ENCODE measurements at regions not wholly inside any gene's neighbourhood (a gene's known extent, or its start where the extent isn't known, plus 50 kb on each side); places are given as distances from the start of the nearest gene placed in this dataset.
"Not testable (repeated sequence)": the region's sequence is repeated elsewhere in the genome, so short reads cannot be mapped to it uniquely, and the experiment has no call there.

DNA sequence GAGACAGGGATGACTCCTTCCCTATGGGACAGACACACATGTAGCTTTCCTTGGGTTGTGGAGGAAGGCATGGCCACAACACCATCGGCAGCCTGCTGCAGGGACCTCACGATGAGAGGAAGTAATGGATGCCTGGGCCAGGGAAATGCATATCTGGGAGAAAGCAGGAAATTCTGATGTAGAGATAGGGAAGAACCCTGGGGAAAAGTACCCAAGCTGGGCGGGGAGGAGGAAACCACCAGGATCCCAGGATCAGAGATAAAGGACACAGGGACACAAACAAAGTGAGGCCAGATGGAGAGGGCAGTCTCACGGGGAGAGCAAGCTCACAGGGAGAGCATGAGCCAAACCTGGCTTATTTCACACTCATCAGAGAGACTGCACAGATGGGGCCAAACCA, 294.7 kb upstream of the TEKT4 start:
- not testable (repeated sequence) for H3K27ac ChIP-seq, H3K4me3 ChIP-seq, H3K36me3 ChIP-seq, ATAC-seq, H3K27me3 ChIP-seq, H3K4me1 ChIP-seq, H3K9me3 ChIP-seq
- WGBS, 2 donors (ENCODE audit: low coverage in 1 of 2), result 37 to 40% methylated on average over 1 to 3 of the region's 4 CpGs

DNA sequence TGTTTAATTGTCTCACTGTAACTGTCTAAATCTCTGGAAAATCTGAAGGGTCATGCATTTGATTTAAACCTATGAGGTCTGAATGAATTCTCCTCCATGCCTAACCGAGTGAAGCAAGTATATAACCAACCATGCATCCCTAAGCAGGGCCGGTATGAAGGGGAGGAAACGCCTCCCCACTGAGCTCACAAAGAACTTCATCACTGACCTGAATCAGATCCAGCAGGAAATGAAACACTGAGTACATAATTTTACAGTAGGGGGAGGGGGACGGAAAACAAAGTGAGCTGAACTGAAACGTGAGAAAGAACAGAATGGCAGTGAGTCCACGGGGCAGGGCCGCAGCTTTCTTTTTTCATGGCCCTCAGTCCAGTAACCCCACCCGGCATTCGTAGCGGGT, 294.1 kb upstream of the TEKT4 start:
- not testable (repeated sequence) for H3K4me3 ChIP-seq, H3K36me3 ChIP-seq, H3K27me3 ChIP-seq, ATAC-seq, H3K4me1 ChIP-seq, H3K27ac ChIP-seq, H3K9me3 ChIP-seq
- WGBS, 2 donors (ENCODE audit: low coverage in 1 of 2), result 64% methylated on average over 6 of the region's 10 CpGs; no CpG with 5 or more reads in 1 of the 2 donors

DNA sequence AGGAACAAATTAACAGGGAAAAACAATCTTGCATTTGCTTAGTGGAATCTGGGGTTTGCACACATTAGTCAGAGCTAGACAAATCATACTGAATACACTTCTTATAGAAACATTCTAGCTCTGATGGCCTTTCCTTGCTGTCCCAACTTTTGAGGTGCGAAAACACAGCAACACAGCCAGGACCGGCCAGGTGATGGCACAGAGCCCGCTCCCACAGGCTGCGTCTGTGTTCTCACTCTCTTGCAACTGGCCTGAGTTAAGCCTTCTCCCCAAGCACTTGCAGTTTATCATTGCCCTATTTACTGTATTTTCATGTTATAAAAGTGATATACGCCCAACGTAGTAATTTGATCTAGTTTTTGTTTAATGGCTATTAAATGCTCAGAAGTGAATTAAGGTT, 292.0 kb upstream of the TEKT4 start:
- not testable (repeated sequence) for ATAC-seq, H3K9me3 ChIP-seq, H3K4me3 ChIP-seq, H3K27ac ChIP-seq, H3K27me3 ChIP-seq, H3K4me1 ChIP-seq, H3K36me3 ChIP-seq
- 81 to 92% methylated on average over 2 to 6 of the region's 6 CpGs for WGBS, 2 donors (ENCODE audit: low coverage in 1 of 2)

DNA sequence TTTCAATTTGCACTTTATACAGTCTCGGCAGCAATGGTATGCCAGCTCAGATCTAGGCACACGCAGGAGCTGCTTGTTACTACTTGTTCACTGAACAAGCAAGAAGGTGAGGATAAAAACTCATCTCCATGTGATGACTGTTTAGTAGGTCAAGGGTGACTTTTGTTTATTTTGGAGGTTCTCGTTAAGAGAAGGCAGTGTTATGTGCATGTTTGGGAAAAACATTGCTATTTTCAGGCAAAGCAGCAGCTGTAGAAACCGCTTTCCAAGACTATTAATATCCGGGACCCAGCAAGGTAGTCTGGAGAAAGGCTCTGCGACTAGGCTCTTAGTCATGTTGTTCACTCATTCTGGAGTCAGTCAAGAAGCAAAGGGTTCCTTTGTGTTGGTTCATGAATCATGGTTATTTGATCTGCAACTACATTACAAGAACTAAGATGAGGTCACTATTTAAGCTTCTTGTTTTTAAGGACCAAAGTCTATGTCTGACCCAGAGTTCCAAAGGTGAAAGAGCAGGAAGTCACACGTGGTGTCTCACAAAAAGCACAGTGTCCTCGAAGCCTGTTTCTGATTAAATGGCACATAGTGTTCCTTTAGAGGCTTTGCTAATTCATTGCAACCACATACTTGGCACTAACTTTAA, 288.0 kb upstream of the TEKT4 start:
- not testable (repeated sequence) for H3K27ac ChIP-seq, H3K4me3 ChIP-seq, H3K9me3 ChIP-seq, ATAC-seq, H3K4me1 ChIP-seq, H3K27me3 ChIP-seq, H3K36me3 ChIP-seq
- WGBS, 2 donors (ENCODE audit: low coverage in 1 of 2), result 53 to 61% methylated on average over 2 to 6 of the region's 8 CpGs

DNA sequence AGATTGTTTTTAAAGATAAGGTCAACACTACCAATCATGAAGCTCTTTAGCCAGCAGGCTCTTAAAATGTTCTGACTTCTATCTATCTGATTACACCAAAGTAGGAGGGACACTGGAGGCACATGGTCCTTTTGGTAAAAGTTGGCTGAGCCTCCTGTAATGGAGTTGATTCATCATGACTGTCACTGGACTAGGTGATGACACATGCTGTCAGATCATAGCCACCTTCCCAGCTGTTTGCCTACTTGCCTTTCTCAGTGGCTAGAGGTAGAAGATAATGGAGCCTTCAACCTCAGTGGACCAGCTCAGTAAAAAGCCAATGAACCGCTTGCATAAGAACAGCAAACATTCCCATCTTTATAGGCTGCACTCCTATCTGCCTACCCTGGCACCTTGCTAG, 286.7 kb upstream of the TEKT4 start:
- ATAC-seq, H3K36me3 ChIP-seq, H3K27ac ChIP-seq, H3K4me1 ChIP-seq, H3K9me3 ChIP-seq, H3K27me3 ChIP-seq, H3K4me3 ChIP-seq: not testable (repeated sequence)
- no CpG with 5 or more reads among the region's 1 CpG for WGBS, 2 donors (ENCODE audit: low coverage in 1 of 2)

DNA sequence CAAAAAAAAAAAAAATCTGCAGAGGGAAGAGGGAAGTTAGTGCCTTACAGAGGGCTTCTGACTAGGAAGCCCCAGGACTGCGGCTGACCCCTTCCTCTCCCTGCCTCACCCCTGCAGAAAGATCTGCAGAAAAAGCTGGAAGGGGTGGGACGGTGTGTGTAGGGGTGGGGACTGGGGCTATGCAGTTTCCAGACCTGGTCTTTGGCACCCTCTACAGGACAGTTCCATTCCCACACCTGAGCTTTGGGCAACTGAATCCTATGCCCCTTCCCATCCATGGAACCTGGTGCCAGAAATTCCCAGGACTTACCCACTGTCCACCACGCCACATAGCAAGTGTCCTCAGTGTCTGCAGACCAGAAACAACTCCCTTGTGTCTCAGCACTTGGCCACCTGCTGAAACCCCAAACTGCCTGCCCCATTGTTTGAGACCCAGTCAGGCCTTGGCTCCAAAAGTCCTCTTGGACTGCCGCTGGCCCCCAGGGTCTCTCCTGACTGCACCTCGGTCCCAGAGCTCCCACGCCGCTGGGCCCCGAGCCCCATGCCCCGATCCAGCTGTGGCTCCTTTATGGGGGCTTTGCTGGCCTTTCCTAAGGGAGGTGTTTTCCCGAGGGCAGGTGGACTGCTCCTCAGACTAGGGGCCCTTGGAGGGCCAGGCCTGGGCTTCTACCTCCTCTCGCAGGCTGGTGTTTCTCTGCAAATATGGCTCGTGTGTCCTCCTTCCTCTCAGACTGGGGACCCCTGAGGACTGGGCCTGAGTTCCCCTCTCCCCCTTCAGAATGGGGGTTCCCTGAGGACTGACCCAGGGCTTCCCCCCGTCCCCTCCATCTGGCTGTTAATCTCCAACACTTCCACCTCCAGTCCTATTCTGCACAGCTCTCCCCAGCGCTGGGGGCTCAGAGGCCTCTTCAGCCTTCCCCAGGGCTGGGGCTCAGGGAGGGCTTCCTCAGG, 284.9 kb upstream of the TEKT4 start:
- not testable (repeated sequence) for H3K27me3 ChIP-seq, H3K27ac ChIP-seq, H3K4me3 ChIP-seq, H3K36me3 ChIP-seq, ATAC-seq, H3K4me1 ChIP-seq, H3K9me3 ChIP-seq
- WGBS, 2 donors (ENCODE audit: low coverage in 1 of 2), result 24 to 88% methylated on average over 2 to 3 of the region's 14 CpGs
- TF ChIP-seq, protein P1, sequence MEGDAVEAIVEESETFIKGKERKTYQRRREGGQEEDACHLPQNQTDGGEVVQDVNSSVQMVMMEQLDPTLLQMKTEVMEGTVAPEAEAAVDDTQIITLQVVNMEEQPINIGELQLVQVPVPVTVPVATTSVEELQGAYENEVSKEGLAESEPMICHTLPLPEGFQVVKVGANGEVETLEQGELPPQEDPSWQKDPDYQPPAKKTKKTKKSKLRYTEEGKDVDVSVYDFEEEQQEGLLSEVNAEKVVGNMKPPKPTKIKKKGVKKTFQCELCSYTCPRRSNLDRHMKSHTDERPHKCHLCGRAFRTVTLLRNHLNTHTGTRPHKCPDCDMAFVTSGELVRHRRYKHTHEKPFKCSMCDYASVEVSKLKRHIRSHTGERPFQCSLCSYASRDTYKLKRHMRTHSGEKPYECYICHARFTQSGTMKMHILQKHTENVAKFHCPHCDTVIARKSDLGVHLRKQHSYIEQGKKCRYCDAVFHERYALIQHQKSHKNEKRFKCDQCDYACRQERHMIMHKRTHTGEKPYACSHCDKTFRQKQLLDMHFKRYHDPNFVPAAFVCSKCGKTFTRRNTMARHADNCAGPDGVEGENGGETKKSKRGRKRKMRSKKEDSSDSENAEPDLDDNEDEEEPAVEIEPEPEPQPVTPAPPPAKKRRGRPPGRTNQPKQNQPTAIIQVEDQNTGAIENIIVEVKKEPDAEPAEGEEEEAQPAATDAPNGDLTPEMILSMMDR (IDR thresholded peaks at IDR 0.05), result peak in 1 of 4 experiments; percentile 61

DNA sequence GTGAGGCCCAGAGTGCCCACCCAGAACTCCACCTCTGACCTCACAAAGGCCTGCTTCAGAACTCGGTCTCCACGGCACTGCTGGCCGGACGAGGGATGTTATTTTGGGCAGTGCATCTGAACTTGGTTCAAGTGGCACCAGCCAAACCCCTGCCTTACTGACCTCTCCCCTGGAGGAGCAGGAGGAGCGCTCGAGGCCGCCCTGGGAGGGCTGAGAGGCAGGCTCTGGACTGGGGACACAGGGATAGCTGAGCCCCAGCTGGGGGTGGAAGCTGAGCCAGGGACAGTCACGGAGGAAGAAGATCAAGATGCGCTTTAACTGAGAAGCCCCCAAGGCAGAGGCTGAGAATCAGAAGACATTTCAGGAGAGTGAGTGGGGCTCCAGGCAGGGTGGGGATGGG, 284.2 kb upstream of the TEKT4 start:
- not testable (repeated sequence) for H3K9me3 ChIP-seq, H3K4me1 ChIP-seq, H3K4me3 ChIP-seq, H3K27me3 ChIP-seq, ATAC-seq, H3K27ac ChIP-seq, H3K36me3 ChIP-seq
- WGBS, 2 donors (ENCODE audit: low coverage in 1 of 2), result 63% methylated on average over 4 of the region's 9 CpGs; no CpG with 5 or more reads in 1 of the 2 donors

DNA sequence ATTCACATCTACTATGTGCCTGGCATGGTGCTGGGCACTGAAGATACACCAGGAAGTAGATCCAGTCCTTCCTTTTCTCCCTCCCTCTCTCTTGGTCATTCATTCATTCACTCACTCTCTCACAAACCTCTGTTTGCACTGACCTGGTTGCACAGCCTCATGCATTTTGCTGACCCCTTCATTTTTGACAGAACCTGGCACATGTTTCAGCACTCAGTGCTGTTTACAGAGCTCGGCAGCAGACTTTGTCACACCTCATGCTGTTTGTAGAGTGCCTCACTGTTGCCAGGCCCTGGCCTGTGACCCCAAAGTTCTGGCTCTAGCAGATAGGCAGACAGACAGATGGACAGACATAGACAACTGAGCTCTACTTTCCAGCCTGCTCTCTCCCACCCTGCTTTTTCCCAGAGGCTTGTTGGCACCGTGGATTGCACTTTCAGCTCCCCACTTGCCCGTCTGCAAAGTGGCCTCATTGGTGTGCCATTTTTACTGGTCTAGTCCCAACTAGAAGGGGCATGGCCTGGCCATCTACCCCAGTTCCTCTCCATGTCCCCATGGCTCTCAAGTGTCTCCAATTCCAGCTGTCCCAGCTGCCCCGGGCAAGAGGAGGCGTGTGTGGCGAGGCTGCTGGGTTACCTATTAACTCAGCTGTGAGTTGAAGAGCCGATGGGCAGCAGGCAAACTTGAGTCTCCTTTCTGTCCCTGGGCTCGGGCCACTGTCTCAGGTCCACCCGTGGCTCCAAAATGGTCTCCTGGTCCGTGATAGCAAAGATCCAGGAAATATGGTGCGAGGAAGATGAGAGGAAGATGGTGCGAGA, 277.0 kb upstream of the TEKT4 start:
- H3K36me3 ChIP-seq, H3K27me3 ChIP-seq, H3K4me3 ChIP-seq, ATAC-seq, H3K27ac ChIP-seq, H3K4me1 ChIP-seq, H3K9me3 ChIP-seq: not testable (repeated sequence)
- WGBS, 2 donors (ENCODE audit: low coverage in 1 of 2), result 88 to 95% methylated on average over 2 to 6 of the region's 12 CpGs

DNA sequence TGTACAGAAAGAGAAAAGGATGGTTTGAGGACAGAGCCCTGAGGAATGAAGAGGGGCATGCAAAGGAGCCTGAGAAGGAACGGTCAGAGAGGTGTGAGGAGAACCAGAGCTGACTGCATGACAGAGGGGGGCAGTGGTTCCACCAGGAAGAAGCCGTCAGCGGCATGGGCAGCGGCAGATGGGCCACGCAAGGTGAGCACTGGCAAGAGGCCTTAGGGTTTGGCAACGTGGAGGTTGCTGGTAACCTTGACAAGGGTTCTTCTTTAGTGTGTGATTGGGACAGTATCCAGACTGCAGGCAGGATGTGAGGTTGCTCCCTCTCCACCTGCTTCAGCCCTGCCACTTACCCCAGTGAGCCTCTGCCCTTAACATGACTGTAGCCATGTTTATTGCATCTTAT, 275.3 kb upstream of the TEKT4 start:
- not testable (repeated sequence) for ATAC-seq, H3K27ac ChIP-seq, H3K27me3 ChIP-seq, H3K4me3 ChIP-seq, H3K36me3 ChIP-seq, H3K4me1 ChIP-seq, H3K9me3 ChIP-seq
- 70 to 73% methylated on average over 5 of the region's 6 CpGs for WGBS, 2 donors (ENCODE audit: low coverage in 1 of 2)

DNA sequence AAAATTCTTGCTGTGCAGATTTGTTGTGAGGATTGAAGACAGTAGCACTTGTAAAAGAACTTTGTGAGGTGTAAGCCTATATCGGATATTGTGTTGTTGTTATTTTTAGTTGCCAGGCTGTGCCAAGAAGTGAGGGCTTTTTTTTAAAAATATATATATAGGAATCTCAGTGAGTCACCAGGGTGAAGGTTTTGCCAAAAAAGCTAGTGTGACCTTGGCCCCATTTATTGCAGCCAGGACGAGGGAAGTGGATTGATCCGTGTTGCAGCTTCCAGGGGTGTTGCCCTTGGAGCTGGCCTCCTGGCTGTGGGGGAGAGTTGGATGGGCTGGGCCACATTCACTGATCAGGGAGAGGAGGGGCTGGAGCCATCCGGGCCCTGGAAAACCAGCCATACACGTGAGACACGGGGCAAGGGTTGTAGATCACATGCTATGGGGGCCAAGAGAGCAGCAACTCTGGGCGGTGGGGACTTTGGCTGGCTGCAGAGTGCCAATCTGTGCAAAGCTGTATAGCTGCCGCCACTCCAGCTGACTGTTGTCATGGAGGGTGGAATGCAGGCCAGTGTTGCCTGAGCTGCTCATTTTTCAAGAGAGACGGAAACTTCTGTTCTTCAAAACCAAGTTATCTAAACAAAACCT, 273.0 kb upstream of the TEKT4 start:
- H3K27ac ChIP-seq, H3K4me1 ChIP-seq, ATAC-seq, H3K4me3 ChIP-seq, H3K9me3 ChIP-seq, H3K36me3 ChIP-seq, H3K27me3 ChIP-seq: not testable (repeated sequence)
- WGBS, 2 donors (ENCODE audit: low coverage in 1 of 2), result 40 to 50% methylated on average over 1 to 2 of the region's 9 CpGs

DNA sequence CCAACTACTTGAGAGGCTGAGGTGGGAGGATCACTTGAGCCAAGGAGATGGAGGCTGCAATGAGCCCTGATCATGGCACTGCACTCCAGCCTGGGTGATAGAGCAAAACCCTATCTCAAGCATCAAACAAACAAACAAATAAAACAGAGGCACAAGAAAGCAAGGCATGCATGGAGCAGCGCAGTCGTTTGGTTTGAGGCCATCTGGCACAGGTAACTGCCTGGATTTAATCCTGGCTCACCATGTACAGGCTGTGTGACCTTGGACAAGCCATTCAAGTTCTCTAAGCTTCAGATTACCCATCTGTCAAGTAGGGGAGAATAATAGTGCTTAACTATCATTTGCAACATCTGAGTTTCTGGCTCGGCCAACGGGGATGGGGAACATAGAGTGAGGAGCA, 270.3 kb upstream of the TEKT4 start:
- ATAC-seq, result not testable (repeated sequence)

More for the DNA sequence above, 270.3 kb upstream of the TEKT4 start:
- not testable (repeated sequence) for H3K4me3 ChIP-seq, H3K27me3 ChIP-seq, H3K27ac ChIP-seq, H3K36me3 ChIP-seq, H3K9me3 ChIP-seq, H3K4me1 ChIP-seq
- 92% methylated on average over 2 of the region's 4 CpGs; no CpG with 5 or more reads in 1 of the 2 donors for WGBS, 2 donors (ENCODE audit: low coverage in 1 of 2)

Data from gastroesophageal sphincter (tissue), 4 donors.